Activated naive CD8-positive, alpha-beta T cell treated with anti-CD3 and anti-CD28 coated beads, Interleukin-2, amount 10 ng/mL, durations not matched to agents 7 days and 5 days (primary cell): ENCODE measurements at regions not wholly inside any gene's neighbourhood (a gene's known extent, or its start where the extent isn't known, plus 50 kb on each side); places are given as distances from the start of the nearest gene placed in this dataset.
"Not testable (repeated sequence)": the region's sequence is repeated elsewhere in the genome, so short reads cannot be mapped to it uniquely, and the experiment has no call there.

Source experiments
- ATAC-seq: fragments of 150-1000 bp; cut with Tn5 transposase; one replicate; pipeline ENCODE4 v1.10.0; 2021; ENCODE audit warnings: low read depth, moderate library complexity
- POLR2A ChIA-PET: fragments of 350-600 bp; sonication (Branson Sonifier 250); formaldehyde crosslinking; loops from one replicate; lab custom pipeline; 2021; ENCODE audit warnings: antibody characterized with exemption; lab: Charles Lee
- DNase-seq: peaks from one replicate; pipeline ENCODE4 v3.0.0; 2021
- H3K27ac Mint-ChIP-seq: one replicate; pipeline ENCODE4 v1.8.0; 2022; ENCODE audit warnings: mild to moderate bottlenecking, mixed read lengths
- H3K27me3 Mint-ChIP-seq: one replicate; pipeline ENCODE4 v1.8.0; 2022; ENCODE audit warnings: mild to moderate bottlenecking, moderate library complexity, mixed read lengths
- H3K36me3 Mint-ChIP-seq: one replicate; pipeline ENCODE4 v1.8.0; 2021; ENCODE audit warnings: mild to moderate bottlenecking, mixed read lengths
- H3K4me1 Mint-ChIP-seq: one replicate; pipeline ENCODE4 v1.8.0; 2021; ENCODE audit warnings: mixed read lengths
- H3K4me3 Mint-ChIP-seq: one replicate; pipeline ENCODE4 v1.8.0; 2022; ENCODE audit warnings: mild to moderate bottlenecking, moderate library complexity, mixed read lengths
- H3K9me3 Mint-ChIP-seq: one replicate; pipeline ENCODE4 v1.8.0; 2021; ENCODE audit warnings: mixed read lengths

GRCh38 chr2:155944218-155944617 lies 388.3 kb downstream of the NR4A2 start:
- Mint-ChIP-seq H3K27me3 (no peaks in the 10 kb centered on the region), H3K36me3 (no peaks in the 10 kb centered on the region), H3K27ac (no peak overlapping the region), H3K4me3 (no peak overlapping the region), H3K4me1 (no peaks in the 10 kb centered on the region), H3K9me3 (peaks cover 1% of the 10 kb centered on the region)
- no peak for ATAC-seq
- DNase-seq: no peak
- POLR2A ChIA-PET: no interaction called here

DNA sequence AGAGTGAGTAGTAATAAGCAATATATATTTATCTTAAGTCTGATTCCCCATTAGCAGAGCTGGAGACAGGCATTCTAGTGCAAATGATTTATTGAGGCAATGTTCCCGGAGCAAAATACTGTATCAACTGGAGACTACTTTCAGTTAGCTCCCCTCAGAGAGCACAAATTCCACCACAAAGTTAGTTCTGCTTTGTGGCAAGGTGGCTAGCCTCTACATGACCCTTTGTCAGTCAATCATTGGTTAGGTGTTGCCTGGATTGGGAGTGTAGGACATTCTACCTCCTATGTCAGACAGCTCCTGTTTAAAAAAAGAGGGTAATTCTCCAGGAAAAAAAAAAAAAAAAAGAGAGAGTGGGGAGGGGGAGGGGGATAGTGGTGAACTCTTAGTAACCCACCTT lies 402.2 kb downstream of the NR4A2 start:
- H3K4me1 Mint-ChIP-seq: no peaks in the 10 kb centered on the region
- H3K4me3 Mint-ChIP-seq: no peak overlapping the region
- H3K36me3 Mint-ChIP-seq: no peaks in the 10 kb centered on the region
- ATAC-seq: no peak
- no peak overlapping the region for H3K27ac Mint-ChIP-seq
- POLR2A ChIA-PET: interaction anchor here (0.6 kb wide), 1 partner anchor 32 kb away, joined by 4 read pairs; no protein-coding TSS in a partner anchor
- no peaks in the 10 kb centered on the region for H3K27me3 Mint-ChIP-seq
- no peaks in the 10 kb centered on the region for H3K9me3 Mint-ChIP-seq
- no peak for DNase-seq

DNA sequence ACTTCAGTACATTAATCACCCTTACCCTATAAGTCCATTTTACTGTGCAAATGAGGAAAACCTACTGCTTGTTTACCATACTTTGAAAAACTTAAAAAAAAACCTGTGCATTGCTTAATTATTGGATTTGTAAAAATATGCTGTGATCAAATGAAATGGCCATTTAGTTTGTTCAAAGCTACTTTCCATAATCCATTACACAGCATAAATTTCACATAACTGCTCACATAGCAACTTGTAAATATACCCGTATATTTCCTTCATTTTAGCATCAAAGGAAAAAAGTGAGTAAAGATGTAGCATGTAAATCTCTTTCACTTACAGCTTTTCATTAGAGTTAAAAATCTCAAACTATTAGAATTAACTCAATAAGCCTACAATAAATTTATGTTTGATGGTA lies 415.1 kb downstream of the NR4A2 start:
- DNase-seq: no peak

GRCh38 chr2:155913356-155913755 lies 419.2 kb downstream of the NR4A2 start:
- ATAC-seq (no peak), DNase-seq (no peak)
- Mint-ChIP-seq H3K36me3 (no peaks in the 10 kb centered on the region), H3K27me3 (no peaks in the 10 kb centered on the region), H3K4me3 (no peak overlapping the region), H3K27ac (no peak overlapping the region), H3K9me3 (no peaks in the 10 kb centered on the region), H3K4me1 (no peaks in the 10 kb centered on the region)
- POLR2A ChIA-PET: no interaction called here

More for the DNA sequence above, 415.1 kb downstream of the NR4A2 start:
- H3K27me3 Mint-ChIP-seq: no peaks in the 10 kb centered on the region
- POLR2A ChIA-PET: no interaction called here
- H3K4me1 Mint-ChIP-seq: no peaks in the 10 kb centered on the region
- no peaks in the 10 kb centered on the region for H3K9me3 Mint-ChIP-seq
- H3K27ac Mint-ChIP-seq: no peak overlapping the region
- ATAC-seq: no peak
- H3K36me3 Mint-ChIP-seq: no peaks in the 10 kb centered on the region
- no peak overlapping the region for H3K4me3 Mint-ChIP-seq

GRCh38 chr2:155908567-155908966 lies 424.0 kb downstream of the NR4A2 start:
- H3K4me1 Mint-ChIP-seq: no peaks in the 10 kb centered on the region
- H3K27me3 Mint-ChIP-seq: no peaks in the 10 kb centered on the region
- H3K27ac Mint-ChIP-seq: no peak overlapping the region
- DNase-seq (no peak), ATAC-seq (no peak)
- H3K4me3 Mint-ChIP-seq: no peak overlapping the region
- H3K36me3 Mint-ChIP-seq: no peaks in the 10 kb centered on the region
- POLR2A ChIA-PET: no interaction called here
- H3K9me3 Mint-ChIP-seq: no peaks in the 10 kb centered on the region

- no peak overlapping the region for H3K27ac Mint-ChIP-seq
- no peaks in the 10 kb centered on the region for H3K4me1 Mint-ChIP-seq
- POLR2A ChIA-PET: no interaction called here
- ATAC-seq (no peak), DNase-seq (no peak)
- H3K4me3 Mint-ChIP-seq: no peak overlapping the region
- no peaks in the 10 kb centered on the region for H3K36me3 Mint-ChIP-seq
- H3K9me3 Mint-ChIP-seq: no peaks in the 10 kb centered on the region
- no peaks in the 10 kb centered on the region for H3K27me3 Mint-ChIP-seq
Observed at GRCh38 chr2:155907211-155907610, 425.3 kb downstream of the NR4A2 start.

GRCh38 chr2:155905657-155906056 lies 426.9 kb downstream of the NR4A2 start:
- no peaks in the 10 kb centered on the region for H3K4me1 Mint-ChIP-seq
- no peak overlapping the region for H3K4me3 Mint-ChIP-seq
- DNase-seq: no peak
- POLR2A ChIA-PET: no interaction called here
- H3K27ac Mint-ChIP-seq: no peak overlapping the region
- no peaks in the 10 kb centered on the region for H3K36me3 Mint-ChIP-seq
- ATAC-seq: no peak
- H3K9me3 Mint-ChIP-seq: no peaks in the 10 kb centered on the region
- H3K27me3 Mint-ChIP-seq: no peaks in the 10 kb centered on the region

DNA sequence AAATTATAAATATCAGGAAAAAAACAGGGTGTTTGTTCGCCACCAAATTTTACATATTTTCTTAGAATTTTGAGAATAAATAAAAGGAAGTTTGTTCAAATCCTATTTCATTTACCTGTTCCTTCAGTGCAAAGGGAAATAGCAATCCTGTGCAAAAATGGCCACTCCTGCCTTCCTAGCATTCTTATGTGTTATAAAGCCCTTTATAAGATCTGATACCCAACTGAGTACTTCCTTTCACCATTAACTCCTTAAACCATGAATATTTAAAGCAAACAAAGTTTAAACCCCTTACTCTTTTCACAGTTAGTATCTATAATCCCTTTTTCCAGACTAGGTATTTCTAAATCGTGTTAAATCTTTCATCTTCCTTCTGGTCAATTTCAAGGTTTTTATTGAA lies 427.8 kb downstream of the NR4A2 start:
- no peaks in the 10 kb centered on the region for H3K36me3 Mint-ChIP-seq
- H3K9me3 Mint-ChIP-seq: no peaks in the 10 kb centered on the region
- POLR2A ChIA-PET: no interaction called here
- no peaks in the 10 kb centered on the region for H3K27me3 Mint-ChIP-seq
- no peak overlapping the region for H3K4me3 Mint-ChIP-seq
- no peak for DNase-seq
- ATAC-seq: no peak
- H3K4me1 Mint-ChIP-seq: no peaks in the 10 kb centered on the region
- no peak overlapping the region for H3K27ac Mint-ChIP-seq

GRCh38 chr2:155902635-155903034 lies 429.9 kb downstream of the NR4A2 start:
- Mint-ChIP-seq H3K4me3 (no peak overlapping the region), H3K9me3 (no peaks in the 10 kb centered on the region), H3K27ac (no peak overlapping the region), H3K27me3 (no peaks in the 10 kb centered on the region), H3K4me1 (no peaks in the 10 kb centered on the region), H3K36me3 (no peaks in the 10 kb centered on the region)
- DNase-seq (no peak), ATAC-seq (no peak)
- POLR2A ChIA-PET: no interaction called here

DNA sequence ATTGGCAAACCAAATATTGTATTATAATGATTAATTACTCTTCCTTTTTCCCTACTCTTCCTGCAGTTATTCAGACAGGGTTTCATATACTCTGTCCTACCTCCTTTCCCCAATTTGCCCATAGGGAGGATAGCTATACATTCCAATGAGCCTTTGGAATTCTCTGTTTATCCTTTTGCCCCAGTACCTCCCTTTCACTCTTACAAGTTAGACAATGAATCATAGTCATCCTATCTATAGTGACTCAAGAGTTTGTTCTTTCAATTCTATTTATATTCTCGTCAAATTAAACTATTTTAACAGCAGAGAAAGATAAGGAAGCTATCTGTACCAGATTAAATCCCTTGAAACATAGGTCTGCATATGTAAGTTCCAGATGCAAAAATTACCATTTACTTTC lies 437.5 kb downstream of the NR4A2 start:
- POLR2A ChIA-PET: no interaction called here
- H3K27me3 Mint-ChIP-seq: no peaks in the 10 kb centered on the region

DNA sequence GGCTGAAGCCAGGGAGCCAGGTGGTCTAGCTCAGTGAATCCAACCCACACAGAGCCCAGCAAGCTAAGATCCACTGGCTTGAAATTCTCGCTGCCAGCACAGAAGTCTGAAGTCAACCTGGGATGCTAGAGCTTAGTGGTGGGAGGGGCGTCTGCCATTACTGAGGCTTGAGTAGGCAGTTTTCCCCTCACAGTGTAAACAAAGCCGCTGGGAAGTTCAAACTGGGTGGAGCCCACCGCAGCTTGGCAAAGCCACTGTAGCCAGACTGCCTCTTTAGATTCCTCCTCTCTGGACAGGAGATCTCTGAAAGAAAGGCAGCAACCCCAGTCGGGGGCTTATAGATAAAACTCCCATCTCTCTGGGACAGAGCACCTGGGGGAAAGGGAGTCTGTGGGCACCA lies 452.1 kb downstream of the NR4A2 start:
- ATAC-seq, H3K4me1 Mint-ChIP-seq, DNase-seq, POLR2A ChIA-PET, H3K4me3 Mint-ChIP-seq, H3K36me3 Mint-ChIP-seq, H3K27me3 Mint-ChIP-seq, H3K27ac Mint-ChIP-seq: not testable (repeated sequence)
- peaks cover 10% of the 10 kb centered on the region for H3K9me3 Mint-ChIP-seq

More for the DNA sequence above, 437.5 kb downstream of the NR4A2 start:
- Mint-ChIP-seq H3K4me1 (no peaks in the 10 kb centered on the region), H3K36me3 (no peaks in the 10 kb centered on the region), H3K9me3 (peaks cover 1% of the 10 kb centered on the region), H3K27ac (no peak overlapping the region), H3K4me3 (no peak overlapping the region)
- ATAC-seq (no peak), DNase-seq (no peak)

DNA sequence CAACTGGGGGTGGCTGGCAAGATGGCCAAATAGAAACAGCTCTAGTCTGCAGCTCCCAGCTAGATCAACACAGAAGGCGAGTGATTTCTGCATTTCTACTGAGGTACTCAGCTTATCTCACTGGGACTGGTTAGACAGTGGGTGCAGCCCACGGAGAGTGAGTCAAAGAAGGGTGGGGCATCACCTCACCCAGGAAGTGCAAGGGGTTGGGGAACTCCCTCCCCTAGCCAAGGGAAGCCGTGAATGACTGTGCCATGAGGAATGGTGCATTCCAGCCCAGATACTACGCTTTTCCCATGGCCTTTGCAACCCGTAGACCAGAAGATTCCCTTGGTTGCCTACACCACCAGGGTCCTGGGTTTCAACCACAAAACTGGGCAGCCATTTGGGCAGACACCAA lies 452.6 kb downstream of the NR4A2 start:
- POLR2A ChIA-PET: not testable (repeated sequence)

DNA sequence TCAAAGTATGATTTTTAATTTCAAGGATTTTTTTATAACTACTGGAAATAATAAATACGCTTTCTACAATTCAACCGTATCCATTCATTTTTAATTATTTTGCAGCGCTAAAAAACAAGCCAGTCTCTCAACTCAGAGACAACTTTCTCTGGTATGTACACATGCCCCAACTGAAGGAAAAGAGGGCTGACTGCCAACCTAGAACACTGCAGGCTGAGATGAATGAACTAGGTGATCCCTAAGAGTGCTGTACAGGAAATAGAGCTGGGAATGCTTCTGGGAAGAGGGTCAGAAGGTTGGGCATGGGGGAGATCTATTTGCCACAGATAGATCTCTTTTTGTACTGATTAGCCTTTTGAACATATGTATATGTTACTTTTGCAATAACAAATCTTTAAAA lies 460.1 kb downstream of the NR4A2 start:
- no peak for ATAC-seq
- peaks cover 5% of the 10 kb centered on the region for H3K9me3 Mint-ChIP-seq
- POLR2A ChIA-PET: no interaction called here

More for the DNA sequence above, 452.6 kb downstream of the NR4A2 start:
- H3K4me3 Mint-ChIP-seq, DNase-seq, H3K4me1 Mint-ChIP-seq, H3K27me3 Mint-ChIP-seq, H3K36me3 Mint-ChIP-seq, H3K27ac Mint-ChIP-seq, ATAC-seq: not testable (repeated sequence)
- peaks cover 10% of the 10 kb centered on the region for H3K9me3 Mint-ChIP-seq

GRCh38 chr2:155871940-155872339 lies 460.6 kb downstream of the NR4A2 start:
- POLR2A ChIA-PET: no interaction called here
- H3K36me3 Mint-ChIP-seq: no peaks in the 10 kb centered on the region
- H3K4me1 Mint-ChIP-seq: no peaks in the 10 kb centered on the region
- no peak overlapping the region for H3K27ac Mint-ChIP-seq
- ATAC-seq: no peak
- DNase-seq: no peak
- H3K9me3 Mint-ChIP-seq: peaks cover 5% of the 10 kb centered on the region
- no peak overlapping the region for H3K4me3 Mint-ChIP-seq
- H3K27me3 Mint-ChIP-seq: no peaks in the 10 kb centered on the region

More for the DNA sequence above, 460.1 kb downstream of the NR4A2 start:
- Mint-ChIP-seq H3K36me3 (no peaks in the 10 kb centered on the region), H3K27me3 (no peaks in the 10 kb centered on the region), H3K27ac (no peak overlapping the region), H3K4me1 (no peaks in the 10 kb centered on the region), H3K4me3 (no peak overlapping the region)
- no peak for DNase-seq

DNA sequence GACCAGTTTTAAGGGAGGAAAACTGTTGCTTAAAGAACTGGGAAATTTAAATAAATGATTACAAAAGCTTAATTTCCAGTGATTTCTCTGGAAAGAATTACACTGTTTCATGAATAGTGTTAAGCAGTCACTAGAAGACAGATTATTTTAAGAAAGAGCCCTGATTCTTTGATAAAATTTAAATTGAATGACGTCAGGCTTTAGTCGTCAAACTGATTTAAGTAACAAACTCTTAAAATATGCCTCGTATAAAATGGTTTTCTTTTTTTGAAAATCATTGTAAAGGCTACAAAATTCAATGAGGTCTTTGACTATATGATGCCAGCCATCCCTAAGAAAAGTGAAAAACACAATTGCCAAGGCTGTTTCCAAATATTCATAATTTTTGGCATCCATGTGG lies 465.0 kb downstream of the NR4A2 start:
- no peaks in the 10 kb centered on the region for H3K9me3 Mint-ChIP-seq
- POLR2A ChIA-PET: no interaction called here
- ATAC-seq (no peak), DNase-seq (no peak)
- H3K4me1 Mint-ChIP-seq: no peaks in the 10 kb centered on the region
- no peak overlapping the region for H3K27ac Mint-ChIP-seq
- H3K4me3 Mint-ChIP-seq: no peak overlapping the region
- H3K27me3 Mint-ChIP-seq: no peaks in the 10 kb centered on the region
- H3K36me3 Mint-ChIP-seq: no peaks in the 10 kb centered on the region
